ENCODE measurements at regions not wholly inside any gene's neighbourhood (a gene's known extent, or its start where the extent isn't known, plus 50 kb on each side); places are given as distances from the start of the nearest gene placed in this dataset.
"Not testable (repeated sequence)": the region's sequence is repeated elsewhere in the genome, so short reads cannot be mapped to it uniquely, and the experiment has no call there.

DNA sequence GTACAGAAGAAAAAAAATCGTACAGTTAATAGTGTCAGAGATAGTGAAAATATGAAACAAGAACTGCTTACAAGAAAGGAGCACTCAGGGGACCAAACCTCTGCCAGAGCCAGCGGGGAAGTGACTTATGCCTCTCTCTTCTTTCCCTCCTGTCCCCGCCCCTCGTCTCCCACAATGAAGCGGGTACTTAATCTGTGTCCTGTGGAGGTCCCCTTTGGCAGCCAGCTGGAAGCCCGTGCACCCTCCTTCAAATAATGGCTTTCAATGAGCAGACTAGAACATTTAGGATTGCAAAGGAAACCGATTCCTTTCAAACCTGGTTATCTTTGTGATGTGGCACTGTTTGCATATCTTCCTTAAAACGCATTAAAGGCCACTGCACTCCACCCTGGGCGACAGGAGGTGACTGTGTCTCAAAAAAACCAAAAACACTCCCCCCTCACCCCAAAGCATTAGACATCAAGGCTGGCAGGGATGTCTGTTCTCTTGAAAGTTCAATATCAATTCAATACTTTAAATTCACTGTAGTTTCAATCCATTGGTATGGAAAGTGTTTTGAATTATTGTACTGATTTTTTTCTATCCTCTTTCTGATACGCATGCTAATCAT lies 51.7 kb downstream of the PPIAL4C start:
- not testable (repeated sequence) for DNase-seq

DNA sequence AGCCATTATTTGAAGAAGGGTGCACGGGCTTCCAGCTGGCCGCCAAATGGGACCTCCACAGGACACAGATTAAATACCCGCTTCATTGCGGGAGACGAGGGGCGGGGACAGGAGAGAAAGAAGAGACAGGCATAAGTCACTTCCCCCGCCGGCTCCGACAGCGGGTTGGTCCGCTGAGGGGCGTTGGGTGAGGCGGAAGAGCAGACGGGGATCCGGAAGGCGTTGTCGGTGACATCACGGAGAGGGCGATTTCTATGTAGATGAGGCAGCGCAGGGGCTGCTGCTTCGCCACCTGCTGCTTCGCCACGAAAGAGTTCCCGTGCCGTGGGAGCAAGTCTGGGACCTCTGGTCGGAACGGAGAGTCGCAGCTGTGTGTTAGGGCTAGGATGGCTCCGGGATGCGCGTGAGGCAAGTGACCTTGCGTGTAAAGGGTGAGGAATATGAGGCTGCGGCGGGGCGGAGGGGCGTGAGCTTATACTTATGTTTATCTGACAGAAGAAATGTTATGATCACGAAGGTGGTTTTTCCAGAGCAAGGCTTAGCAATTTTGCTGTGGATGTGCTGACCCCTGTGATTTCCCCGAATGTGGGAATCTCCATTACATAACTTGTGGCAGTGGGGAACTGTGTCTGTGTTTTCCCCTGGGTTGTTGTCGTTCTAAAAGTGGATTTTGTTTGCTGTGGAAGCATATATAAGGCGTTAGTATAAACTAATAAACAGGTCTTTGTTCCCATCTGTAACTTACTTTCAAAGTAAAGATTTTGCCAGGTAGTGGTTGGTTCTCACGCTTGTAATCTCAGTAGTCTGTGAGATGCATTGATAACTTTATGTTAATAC lies 52.9 kb downstream of the PPIAL4C start:
- DNase-seq, result peak; percentile 97 to 99

DNA sequence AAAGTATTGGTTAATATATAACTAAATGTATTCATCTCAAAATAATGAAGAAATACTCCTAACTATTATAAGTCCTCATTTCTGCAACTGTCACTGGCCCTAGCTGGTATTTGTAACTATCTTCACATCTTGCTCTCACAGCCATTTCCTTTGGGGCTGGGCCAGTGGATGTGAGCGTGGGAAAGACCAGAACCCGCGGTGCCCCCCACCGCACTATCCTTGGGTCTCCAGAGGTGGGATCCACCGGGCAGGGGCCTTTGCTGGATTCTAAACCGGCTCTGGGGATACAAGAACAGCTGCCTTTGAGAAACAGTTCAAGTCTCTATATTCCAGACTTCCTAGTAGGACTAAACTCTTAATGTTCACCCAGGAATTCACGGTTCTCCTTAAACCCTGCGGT lies 54.8 kb downstream of the PPIAL4C start:
- DNase-seq, result not testable (repeated sequence)

DNA sequence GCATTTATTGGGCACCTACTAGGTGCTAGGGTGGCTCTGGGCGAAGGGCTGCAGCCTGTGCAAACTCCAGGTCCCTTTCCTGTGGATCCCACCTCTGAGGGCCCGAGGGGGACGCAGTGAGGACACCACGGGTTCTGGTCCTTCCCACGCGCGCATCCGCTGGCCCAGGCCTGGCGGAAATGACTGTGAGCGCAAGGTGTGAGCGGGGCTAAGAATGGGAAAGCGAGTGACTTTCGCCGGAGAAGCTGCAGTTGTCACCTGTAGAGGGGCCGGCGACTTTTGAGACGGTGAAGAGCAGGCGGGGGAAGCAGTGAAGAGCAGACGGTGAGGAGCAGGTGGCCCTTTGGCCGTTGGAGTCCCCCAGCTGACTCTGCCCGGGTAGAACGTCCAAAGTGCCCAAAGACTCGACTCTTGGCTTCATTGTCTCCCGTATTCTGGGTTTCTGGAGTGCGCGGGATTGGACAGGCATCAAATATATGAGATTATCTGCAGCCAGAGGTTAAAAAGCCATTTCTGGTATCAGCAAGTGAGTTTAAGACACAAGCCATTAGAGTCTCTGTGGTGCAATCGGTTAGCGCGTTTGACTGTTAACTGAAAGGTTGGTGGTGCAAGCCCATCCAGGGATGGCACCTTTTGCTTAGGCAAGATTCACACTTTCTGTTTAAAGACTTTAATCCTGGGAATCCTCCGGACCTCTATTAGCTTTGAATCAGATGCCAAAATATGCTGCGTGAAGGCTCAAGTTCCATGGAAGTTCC lies 55.4 kb downstream of the PPIAL4C start:
- DNase-seq, result not testable (repeated sequence)

DNA sequence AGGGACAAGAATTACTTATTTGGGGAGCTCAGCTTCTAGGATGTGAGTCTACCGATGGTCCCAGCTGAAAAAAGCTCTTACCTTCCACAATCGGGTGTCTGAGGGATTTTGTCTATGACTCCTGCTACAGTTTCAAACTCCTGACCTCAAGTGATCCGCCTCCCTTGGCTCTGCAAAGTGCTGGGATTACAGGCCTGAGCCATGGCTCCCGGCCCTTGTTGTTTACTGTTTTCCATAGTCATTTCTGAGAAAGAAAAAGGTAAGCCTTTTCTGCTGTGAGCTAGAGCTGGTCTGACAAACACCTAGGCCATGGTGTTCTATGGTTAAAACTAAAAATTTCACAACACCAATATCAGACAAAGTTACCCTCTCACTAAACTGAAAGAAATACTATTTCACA lies 57.5 kb downstream of the PPIAL4C start:
- not testable (repeated sequence) for DNase-seq

DNA sequence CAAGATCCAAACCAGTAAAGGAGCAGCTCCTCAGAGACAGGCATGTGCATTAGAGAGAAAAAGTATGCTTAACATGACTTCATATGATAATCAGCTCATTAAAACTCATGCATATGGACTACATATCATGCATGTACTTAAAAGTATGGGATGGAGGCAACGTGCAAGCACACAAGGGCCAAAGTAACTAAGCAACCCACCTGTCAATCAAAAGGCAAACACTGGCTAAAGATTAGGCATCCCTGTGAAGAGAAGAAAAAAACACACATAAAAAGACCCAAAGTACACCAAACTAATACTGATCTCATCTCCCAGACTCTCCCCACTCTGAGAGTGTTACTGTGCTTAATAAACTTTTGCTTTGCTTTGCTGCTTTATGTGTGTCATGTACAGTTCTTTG lies 61.2 kb downstream of the PPIAL4C start:
- peak in 1 of 2 experiments; percentile 30 for DNase-seq

DNA sequence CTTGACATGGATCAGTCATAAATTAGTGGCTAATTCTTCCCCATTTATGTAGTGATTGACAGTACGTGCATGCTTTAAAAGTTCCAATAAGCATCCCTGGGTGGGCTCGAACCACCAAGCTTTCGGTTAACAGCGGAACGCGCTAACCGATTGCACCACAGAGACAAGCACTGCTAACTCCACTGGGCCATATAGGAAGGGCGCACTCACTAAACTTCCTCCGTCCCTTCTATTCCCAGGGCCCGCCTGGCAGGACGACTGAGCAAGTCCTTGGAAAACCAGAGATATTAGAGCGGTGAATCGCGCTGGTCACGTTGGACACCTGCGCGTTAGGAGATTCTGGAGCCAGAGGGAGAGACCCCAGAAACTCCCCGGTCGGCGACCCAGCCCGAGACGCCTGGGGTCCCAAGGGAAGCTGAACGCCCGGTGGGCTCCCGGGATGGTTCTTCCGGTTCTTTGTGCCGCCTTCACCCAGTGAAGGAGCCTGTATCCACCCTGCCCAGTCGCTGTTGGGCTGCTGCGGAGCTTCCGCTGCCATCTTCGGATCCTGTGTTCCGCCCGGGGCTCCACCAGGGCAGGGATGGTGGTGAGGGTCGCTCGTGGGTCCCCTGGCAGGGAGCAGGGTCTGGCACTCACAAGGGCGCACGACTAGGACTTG lies 62.8 kb downstream of the PPIAL4C start:
- DNase-seq, result peak; percentile 58 to 62

DNA sequence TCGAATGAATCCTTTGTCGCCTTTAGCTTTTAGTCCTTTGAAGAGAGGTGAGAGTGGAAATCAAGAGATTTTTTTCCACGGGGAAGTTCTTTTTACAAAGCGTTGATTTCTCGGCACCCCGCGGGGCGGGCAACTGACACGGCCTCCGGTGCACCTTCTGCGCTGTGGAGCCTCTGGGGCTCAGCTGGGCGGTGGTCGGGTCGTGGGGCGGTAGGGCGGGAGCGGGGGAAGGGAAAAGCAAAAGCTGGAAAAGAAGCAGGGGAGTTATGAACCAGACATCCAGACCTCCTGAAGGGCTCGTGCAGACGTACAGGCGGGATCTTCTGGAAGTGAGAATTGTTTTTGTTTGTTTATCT lies 63.3 kb downstream of the PPIAL4C start:
- peak in 1 of 2 experiments; percentile 48 for DNase-seq

DNA sequence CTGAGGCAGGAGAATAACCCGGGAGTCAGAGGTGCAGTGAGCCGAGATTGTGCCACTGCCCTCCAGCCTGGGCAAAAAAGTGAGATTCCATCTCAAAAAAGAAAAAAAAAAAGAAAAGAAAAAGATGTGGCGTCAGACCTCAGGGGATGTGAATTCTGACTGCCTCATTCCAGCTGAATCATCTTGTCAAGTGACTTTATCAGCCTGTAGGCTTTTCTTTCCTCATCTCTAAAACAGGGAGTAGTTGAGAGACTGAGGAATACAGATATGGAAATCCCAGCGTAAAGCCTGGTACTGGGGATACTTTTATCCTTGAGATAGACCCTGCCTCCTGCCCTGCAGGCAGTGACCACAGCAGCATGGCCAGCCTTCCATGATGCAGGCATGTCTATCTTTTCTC lies 74.1 kb downstream of the PPIAL4C start:
- DNase-seq, result not testable (repeated sequence)

DNA sequence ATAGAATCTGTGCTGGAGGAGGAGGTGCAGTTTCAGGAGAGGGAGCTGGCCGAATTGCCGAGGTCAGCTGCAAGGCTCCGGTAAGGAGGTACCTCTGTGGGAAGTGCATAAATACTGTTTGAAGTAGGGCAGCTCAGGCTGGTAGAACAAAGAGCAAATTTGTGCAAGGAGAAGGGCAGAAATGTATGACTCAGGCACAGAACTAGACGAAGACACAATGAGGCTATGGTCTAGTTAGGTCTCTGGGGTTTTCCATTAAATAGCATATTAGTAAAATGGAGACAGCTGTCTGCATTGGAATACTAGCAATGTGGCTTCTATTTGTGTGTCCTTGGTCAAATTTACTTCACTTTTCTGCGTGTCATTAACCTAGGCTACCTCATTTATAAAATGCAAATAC lies 74.5 kb downstream of the PPIAL4C start:
- DNase-seq, result not testable (repeated sequence)

DNA sequence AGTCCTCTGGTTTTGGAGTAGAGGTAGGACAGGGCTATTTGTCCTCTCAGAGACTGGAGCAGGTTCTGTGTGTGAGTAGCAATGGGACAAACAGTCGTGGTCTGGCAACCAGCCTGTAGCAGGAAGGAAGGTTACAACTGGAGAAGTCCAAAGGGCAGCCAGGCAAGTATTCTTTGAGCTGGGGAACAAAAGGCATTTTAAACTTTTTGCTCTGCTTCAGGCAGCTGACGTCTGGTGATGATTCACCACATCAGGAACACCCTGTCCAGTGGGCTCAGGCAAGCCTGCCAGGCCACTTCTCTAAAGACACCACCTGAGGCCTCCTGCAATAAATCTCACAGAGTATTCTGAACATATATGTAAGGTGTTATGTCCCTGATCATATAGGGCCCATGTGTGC lies 81.0 kb downstream of the PPIAL4C start:
- DNase-seq, result not testable (repeated sequence)

DNA sequence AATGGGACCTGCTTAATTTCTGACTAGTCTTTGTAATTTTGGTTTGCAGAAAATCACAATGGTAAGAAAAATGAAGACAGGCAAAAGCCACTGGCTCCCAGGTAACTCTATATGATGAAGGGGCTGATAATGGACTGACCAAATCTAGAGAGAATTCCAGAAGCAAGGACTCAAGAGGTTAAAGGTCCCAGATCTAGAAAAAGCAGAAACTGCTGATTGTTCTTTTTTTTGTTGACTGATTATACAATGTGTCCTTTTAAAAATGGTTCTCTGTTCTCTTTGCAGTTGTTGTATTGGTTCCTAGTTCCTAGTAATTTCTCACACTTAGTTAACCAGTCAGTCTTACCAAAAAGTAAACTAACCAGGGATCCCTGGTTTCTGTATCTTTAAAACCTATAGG lies 81.4 kb downstream of the PPIAL4C start:
- DNase-seq, result not testable (repeated sequence)

DNA sequence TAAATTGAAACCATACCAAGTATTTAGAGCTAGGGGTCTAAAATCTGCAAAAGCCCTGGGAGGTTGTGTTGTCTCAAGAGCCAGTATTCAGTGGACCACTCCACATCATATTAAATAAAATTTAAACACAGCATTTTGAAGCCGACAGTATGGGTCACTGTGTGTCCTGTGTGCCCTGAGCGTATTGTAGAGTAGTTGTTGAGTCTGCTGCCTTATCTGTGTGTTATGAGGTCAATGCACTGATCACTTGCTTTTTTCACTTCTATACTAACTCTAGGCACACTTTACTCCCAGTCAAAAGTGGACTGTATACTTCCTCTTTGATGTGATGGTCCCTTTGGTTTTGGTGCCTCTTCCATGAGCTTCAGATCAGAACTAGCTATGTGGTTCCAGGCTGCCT lies 81.9 kb downstream of the PPIAL4C start:
- DNase-seq, result not testable (repeated sequence)

DNA sequence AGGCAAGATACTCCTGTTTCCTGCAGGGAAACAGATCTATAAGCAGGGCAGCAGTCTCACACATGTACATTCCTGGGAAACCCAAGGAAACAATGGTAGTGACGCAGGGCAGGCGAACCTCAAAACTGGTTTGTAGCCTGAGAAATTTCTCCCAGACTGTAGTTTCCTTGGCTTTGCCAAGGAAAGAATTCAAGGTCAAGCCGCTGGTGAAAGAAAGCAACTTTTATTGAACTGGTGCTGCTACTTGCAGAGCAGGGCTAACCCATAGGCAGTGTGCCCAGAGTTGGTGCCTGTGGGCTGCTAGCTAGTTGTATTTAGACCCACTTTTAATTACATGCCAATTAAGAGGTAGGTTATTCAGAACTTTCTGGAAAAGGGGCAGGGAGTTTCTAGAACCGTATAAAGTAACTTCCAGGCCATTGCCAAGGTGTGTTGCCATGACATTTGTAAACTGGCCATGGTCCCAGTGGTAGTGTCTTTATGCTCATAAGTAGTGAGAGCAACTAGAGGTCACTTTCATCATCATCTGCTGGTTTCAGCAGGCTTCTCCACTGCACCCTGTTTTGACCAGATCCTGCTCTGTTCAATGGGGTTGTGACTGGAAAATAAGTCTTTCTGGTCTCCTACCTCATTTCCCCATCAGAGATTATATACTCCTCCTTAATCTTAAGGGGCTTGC lies 89.7 kb downstream of the PPIAL4C start:
- not testable (repeated sequence) for DNase-seq

DNA sequence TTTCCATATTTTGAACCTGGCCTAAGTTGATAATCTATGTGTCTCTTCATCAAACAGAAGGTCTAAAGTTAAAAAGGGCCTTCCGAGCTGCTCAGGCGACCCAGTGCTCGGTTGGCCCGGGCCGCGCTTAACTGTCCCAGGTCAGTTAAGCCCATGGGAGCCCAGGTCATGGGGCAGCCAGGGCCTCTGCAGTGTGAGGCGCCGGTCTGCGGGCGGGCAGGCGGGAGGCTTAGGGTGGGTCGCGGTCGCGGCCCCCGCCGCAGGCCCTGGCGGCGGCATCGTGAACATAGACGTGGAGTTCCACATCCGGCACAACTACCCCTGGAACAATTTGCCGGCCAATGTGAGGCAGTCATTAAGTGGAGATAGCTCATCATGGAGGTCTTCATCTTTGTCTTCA lies 91.3 kb downstream of the PPIAL4C start:
- DNase-seq, result not testable (repeated sequence)

DNA sequence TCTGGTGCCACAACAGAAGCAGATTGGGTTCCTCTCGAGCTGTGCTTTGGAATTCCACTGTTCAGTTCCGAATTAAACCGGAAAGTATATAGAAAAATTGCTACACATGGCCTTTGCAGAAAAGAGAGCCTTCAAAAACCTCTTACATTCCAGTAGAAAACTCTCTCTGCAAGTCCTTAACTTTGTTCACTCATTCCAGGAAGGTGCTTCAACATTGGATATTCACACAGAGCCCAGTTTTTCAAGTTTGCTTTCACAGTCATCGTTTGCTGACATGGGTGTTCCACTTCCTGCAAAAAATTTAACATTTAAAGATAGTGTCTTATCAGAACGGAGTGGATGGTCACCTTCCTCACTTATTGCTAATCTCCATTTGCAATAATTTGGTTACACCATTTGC lies 93.7 kb downstream of the PPIAL4C start:
- DNase-seq, result not testable (repeated sequence)

DNA sequence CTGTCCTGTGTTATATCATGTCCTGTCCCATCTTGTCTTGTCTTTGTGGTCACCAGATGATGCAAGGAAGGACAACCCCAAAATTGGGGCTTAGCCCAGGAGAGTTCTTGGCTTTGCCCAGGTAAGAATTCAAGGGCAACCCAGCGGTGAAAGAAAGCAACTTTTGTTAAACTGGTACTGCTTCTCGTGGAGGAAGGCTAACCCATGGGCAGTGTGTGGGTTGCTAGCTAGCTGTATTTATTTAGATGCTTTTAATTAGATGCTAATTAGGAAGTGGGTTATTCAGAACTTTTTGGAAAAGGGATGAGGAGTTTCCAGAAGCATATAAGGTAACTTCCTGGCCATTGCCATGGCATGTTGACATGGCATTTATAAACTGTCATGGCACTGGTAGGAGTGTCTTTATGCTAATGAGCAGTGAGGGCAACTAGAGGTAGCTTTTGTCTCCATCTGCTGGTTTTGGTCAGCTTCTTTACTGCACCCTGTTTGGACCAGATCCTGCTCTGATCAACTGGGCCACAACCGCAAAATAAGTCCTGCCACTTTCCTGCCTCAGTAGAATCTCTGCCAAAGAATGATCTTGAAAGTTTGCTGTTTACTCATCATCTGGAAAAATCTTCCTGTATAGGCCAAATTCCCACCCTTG lies 95.8 kb upstream of the FCGR1A start:
- DNase-seq, result not testable (repeated sequence)

DNA sequence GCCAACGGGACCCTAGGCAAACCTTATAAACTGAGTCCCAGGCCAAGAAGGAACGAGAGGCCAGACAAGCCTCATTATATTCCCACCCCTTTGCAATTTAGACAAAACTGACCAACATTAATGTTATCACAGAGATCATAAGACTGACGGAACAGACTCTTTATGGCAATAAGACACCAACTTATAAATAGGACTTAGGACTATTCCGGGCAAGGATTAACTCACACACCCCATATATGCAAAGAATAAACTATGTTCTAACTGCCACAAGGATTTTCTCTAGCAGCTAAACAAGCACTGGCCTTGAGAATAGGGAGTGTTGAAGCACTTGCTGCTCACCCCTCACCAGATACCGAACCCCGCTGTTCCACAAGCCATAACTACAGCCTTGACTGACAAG lies 91.1 kb upstream of the FCGR1A start:
- not testable (repeated sequence) for DNase-seq

DNA sequence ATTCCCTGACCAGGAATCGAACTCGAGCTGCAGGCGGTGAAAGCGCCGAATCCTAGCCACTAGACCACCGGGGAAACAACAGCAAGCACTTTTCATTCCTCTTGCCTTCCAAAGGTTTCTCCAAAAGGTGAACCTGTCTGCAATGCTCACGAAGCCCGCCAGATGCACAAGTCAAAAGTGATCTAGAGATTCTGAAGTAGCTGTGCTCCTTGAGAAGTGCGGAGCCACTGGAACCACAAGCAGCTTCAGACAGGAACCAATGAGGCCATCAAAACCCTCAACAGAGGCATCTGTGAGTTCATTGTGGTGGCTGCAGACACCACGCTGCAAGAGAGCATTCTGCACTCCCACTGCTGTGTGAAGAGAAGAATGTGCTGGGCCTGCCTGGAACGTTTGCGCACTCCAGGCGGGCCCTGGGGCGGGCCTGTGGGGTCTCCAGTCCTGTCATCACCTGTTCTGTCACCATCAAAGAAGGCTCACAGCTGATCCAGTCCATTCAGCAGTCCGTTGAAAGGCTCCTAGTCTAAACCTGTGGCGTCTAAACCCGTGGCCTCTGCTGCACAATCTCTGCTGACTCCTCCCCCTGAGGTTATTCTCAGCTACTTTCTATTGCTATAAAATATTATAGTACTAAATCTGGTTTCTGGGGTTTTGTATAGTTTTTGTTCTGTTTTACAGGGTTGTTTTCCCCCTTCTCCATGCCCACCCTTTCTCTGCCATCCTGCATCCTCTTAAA lies 89.5 kb upstream of the FCGR1A start:
- DNase-seq, result not testable (repeated sequence)

DNA sequence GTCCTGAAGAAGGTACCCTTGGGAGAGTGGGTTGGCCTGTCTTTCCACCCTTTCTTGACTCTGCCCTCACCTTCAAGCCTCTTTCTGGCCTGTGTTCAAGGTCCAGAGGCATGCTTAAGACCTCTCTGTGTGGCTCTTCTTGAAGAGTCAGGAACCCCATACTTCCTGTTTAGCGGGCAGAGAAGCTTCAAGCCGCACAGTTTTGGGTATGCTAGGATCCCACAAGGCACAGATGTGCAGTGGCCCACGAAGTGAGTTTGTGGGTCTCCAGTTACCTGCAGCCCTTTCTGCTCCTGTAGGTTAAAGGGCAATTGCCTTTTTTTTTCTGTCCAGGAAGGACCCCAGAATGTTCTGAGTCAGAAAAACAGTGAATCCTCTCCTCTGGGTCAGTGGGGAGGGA lies 87.4 kb upstream of the FCGR1A start:
- DNase-seq, result not testable (repeated sequence)

DNA sequence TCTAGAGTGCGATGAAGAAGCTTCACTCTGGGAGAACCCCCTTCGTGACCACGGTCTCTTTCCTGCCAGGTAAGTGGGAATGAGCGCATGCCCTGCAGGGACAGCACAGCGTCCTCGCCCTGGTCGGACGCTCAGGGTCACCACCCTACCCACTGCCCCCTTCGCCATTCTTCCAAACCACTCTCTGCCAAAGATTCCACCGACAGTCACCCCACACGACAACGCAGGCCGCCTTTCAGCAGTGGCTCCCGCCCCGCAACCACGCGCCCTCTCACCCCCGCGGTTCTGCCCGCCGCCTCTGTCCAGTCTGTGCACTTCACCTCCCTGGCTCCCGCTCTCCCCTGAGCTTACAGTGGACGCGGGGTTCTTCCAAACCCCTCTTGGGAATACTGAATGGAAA lies 82.3 kb upstream of the FCGR1A start:
- DNase-seq, result not testable (repeated sequence)
